C1 segment of cervical spinal cord (tissue), 14 donors: ENCODE measurements at regions not wholly inside any gene's neighbourhood (a gene's known extent, or its start where the extent isn't known, plus 50 kb on each side); places are given as distances from the start of the nearest gene placed in this dataset.
"Not testable (repeated sequence)": the region's sequence is repeated elsewhere in the genome, so short reads cannot be mapped to it uniquely, and the experiment has no call there.

ENCODE experiments used
- DNase-seq, 14 donors: peaks; one replicate each; lab custom pipeline; 2025; lab: John Stamatoyannopoulos, UW

DNA sequence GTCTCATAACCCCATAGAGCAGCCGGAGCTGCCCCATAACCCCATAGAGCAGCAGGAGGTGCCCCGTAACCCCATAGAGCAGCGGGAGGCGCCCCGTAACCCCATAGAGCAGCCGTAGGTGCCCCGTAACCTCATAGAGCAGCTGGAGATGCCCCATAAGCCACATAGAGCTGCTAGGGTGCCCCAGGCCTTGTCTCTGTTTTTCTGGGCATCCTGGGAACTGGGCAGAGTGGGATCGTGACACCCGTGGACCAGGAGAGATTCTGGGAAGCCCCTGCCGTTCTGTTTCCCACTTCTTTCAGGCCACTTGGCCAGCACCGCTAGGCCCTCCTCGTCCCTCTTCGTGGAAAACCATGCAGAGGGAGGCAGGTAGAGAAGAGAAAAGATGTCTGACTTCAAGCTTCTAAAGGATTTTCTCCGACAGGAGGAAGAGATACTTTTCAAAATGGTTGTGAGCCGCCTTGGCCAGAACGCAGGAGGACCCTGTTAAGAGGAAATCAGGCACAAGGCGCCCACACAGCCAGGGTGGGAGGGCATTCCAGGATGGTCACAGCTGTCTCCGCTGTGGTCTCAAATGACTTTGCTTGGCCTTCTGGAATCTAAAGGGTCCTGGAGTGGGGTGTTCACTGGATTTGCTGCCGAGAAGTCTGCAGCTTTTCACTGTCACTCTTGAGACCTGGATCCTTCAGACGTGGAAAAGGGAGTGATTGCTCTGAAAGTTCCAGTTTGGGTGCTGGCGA lies 171.8 kb downstream of the NPIPB11 start:
- not testable (repeated sequence) for DNase-seq

DNA sequence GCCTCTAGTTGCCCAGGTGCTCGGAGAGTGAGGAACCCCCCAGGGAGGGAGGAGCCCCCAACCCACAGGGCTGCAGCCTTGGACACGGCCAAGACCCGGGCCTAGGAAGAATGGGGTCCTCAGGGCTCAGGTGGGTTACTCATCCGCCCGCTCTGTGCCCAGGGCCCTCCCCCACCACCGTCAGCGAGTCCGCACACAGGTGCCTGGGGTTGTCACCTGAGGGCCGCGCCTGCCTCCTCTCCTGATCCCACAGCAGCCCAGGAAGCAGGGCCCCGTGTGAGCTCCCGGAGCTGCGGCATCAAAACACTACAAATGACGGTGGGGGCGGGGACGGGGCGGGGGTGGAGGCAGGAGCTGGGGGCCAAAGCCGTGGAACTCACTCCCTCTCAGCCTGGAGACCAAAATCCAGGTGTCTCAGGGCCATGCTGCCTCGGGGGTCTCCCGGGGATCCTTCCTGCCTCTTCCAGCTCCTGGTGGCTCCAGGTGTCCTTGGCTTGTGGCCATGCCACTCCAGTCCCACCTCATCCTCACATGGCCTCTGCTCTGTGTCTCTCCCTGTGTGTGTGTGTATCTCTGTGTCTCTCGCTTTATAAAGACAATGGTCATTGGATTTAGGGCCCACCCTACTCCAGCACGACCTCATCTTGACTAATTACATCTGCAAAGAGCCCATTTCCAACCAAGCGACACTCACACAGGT lies 172.7 kb downstream of the NPIPB11 start:
- DNase-seq, result not testable (repeated sequence)

DNA sequence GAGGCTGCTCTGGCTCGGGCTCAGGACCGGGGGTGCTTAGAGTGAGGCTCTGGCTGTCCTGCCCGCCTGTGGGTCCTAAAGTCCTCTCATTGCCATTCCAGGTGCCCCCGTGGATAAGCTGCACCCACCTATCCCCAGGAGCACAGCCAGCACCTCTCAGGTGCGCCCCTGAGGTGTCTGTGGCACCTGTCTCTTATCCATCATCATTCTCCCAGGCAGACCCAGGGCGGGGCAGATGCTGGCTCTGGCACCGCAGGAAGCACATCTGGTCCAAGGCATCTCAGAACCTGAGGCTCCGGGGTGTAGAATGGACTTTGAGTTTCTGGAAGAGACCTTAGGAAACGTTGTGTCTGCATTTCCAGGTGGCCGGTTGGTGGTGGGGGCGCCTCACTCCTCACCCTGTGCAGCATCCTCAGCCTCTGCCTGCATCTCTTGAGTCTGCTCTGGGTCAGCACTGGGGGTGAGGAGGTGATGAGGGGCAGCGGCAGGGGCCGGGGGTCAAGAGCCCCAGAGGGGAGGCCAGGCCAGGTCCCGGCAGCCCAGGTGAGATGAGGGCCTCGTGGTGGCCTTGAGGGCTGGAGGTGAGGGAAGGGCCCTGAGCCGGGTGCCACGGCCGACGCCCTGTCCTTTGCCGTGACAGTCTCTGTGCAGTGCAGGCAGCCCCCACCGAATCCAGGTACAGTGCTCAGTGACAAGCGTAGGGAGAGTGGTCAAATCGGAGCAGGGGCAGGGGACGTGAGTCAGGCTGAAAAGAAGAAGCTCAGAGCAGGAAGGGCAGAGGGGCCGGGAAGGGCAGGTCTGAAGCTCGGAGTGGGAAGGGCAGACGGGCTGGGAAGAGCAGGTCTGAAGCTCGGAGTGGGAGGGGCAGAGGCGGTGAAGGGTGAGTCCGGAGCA lies 173.5 kb downstream of the NPIPB11 start:
- DNase-seq, result no peak

DNA sequence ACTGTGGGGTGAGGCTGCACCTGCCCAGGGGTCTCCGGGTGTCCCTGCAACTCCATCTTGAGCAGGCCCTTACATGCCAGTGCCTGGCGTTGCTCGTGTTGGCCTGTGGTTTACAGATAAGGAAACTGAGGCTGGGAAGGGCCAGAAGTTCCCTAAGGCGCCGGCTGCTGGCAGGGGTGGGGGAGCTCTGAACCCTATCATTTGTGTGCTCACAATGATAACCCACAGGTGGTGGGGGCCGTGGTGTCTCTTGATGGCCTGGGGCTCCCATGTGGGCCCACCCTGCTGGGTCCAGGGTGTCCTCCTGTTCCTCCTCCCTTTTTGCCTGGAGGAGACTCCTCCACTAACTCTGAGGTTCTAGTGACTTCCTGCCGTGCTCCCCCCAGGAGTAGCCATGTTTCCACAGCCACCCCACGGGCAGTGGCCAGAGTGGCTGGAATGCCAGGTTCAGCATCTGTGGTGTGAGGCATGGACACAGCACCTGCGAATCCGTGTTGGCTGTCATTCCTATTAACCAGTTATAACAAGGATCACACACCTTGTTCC lies 174.3 kb downstream of the NPIPB11 start:
- DNase-seq, result not testable (repeated sequence)

DNA sequence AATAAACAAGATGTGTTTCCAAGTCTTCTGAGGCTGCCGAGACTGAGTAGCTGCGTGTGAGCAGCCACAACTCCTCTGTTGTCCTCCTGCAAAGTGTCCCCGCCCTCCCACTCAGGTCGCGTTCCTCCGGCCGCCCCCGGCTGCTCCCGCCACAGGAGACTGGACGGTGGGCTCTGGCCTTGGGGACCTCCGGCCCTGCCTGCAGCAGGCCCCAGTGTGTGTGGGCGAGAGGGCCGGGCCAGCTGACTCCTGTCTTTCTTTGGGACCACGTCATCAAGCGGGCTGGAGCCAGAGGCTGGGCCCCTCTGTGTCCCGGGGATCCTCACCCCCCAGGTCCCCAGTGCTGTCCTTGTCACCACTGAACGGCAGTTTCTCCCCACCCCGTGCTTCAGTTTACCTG lies 175.3 kb downstream of the NPIPB11 start:
- DNase-seq, result no peak

DNA sequence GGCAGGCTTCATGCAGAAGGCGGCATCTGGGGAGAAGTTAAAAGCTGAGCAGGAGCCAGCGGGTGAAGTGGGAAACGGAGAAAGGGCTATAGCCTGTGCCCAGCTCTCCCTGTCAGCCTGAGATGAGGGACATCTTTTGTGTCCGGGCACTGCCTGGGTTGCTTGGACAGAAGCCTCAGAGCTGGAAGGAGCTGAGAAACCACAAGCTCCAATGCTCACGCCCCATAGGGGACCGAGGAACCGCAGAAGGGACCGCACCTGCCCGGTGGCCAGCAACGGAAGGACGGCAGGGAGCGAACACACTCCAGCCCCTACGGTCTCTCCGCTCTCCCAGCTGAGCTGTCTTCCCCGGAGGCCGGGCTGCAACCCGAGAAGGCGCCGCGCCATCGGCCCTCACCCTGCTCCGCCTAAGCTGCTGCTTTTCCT lies 175.8 kb downstream of the NPIPB11 start:
- no peak for DNase-seq

DNA sequence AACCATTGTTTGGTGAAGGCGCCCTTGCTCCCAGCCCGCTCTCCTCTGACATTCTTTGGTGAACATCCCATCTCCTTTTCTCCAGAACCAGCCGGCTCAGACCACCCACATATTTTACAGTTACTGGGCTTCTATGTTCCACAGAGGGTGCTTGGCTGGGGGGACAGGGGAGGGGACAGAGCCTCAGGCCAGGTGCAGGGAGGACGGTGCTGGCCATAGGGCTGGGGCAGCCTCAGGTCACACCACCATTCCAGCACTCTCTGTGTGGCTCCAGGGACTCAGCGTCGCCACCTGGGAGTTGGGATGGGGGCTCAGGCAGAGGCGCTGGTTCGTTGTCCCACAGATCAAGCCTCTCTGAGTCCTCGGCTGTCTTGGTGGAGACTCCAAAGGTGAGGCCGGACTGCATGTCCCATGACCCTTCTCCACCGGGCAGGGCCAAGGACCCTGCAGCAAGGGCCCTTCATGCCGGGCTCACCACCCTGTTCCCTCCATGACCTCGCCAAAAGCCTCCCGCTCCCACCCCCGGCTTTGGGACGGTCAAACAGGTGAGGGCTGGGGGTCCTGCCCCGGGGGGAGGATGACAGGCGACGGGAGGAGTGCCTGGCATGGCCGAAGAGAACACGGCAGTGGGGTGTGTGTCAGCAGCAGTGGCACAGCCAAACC lies 176.4 kb downstream of the NPIPB11 start:
- not testable (repeated sequence) for DNase-seq

DNA sequence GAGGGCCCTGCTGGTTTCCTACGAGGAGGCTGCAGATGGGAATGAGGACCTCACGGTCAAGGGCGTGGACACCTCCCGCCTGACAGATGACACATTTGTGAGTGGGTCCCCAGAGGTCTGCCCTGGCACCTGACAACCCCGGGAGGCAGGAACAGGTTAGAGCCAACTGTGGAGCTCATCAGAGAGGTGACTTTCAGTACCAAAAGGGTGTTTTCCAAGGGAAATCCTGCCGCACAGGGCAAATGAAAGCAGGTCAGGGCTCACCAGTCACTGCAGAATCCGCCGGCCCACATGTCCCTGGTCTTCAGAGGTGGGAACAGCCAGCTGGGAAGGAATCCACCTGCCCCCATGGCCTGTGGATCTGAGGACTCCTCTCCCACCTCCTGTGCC lies 176.9 kb downstream of the NPIPB11 start:
- not testable (repeated sequence) for DNase-seq

DNA sequence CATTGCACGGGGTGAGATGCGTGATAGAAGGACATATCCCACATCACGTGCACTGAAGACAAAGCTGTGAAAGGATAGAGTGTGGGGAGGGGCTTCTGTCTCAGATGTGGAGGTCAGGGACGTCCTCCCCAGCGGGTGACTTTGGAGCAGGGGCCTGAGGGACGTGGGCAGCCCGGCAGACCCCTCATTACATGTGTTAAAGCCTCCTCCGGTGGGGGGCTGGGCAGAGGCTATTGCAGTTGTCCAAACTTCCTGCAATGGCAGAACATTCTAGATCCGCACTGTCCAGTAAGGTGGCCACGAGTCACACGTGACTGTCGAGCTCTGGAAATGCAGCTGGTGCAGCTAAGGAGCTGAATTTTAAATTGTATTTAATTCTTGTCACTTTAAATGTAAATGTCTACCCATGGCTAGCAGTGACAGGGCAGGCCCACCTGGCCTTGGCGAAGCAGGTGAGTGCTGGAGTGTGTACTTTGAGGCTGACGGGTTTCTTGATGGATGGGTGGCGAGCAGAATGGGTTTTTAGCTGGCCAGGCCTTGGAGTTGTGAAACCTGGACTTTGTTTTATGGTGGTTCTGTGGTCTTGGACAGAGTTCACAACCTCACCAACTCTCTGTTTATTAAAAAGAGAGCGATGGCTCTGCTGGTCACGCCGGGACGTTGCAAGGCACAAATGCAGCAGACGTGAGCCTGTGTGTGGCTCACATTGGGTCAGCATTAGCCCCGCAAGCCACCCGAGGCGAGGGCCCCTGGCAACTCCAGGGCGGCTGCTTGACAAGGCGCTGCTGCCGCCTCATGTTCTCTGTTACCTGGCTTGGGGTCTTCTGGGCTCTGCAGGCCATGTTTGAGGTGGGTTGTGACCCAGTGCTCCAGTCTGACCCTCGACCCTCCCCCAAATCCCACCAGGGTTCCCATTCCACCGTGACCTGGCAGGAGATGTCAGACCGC lies 177.6 kb downstream of the NPIPB11 start:
- DNase-seq, result not testable (repeated sequence)

DNA sequence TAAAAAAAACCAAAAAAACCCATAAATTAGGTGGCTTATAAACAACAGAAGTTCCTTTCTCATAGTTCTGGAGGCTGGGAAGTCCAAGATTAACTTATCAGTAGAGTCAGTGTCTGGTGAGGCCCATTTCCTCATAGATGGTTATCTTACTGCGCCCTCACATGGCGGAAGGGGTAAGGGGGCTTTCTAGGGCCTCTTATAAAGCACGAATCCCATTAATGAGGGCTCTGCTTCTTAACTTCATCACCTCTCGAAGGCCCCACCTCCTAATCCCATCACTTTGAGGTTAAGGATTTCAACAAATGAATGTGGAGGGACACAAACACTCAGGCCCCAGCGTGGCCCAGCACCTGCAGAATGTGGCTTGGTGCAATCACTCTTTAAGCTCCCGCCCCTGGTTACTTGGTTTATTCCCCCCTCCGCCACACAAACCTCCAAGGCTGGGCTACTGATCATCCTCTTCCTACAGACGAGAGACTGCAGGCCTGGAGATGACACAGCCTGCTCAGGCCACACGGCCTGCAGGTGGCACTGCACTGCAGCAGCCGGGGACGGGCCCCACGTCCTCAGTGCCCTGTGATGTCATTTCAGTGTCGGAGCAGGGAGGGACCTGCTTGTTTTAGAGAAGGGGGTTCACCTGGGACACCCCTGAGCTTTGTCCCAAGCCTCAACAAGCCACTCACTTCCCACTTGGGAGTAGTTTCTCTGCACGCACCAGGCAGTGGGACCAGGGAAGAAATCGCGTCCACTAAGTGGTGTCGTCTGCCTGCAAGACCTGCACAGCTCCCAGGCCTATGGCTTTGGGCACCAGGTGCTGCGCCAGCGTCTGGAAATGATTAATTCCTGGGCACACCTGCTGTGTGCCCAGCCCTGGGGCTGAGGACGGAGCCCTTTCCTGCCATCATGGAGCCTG lies 178.5 kb downstream of the NPIPB11 start:
- DNase-seq, result peak in 6 of 14 donors; percentile 3 to 56 (median 26)

DNA sequence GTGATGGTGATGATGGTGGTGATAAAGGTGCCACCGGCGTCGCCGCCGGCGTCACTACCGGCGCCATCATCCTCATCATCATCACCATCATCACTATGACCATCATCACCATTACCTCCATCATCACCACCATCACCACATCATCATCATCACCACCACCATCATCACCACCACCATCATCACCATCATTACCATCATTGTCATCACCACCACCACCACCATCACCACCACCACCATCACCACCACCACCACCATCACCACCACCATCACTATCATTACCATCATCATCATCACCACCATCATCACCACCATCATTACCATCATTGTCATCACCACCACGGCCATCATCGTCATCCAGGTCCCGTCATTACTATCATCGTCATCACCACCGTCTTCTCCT lies 179.7 kb downstream of the NPIPB11 start:
- no peak for DNase-seq

DNA sequence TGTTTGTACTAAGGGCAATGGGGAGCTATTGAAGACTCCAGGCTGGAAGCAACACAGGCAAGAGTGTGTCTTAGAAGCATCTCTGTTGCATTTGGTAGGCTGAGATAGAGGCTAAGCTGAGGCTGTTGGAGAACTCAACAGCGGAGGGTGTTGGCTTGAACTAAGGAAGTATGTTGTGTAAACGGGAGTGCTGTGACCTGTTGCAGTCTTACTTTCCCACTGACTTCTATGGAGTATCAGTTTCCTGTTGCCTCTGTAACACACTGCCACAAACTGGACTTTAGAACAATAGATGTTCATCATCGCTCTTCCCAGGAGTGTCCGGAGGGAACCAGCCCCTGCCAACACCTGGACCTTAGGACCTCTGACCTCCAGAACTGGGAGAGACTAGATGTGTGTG lies 181.8 kb downstream of the NPIPB11 start:
- DNase-seq, result not testable (repeated sequence)

DNA sequence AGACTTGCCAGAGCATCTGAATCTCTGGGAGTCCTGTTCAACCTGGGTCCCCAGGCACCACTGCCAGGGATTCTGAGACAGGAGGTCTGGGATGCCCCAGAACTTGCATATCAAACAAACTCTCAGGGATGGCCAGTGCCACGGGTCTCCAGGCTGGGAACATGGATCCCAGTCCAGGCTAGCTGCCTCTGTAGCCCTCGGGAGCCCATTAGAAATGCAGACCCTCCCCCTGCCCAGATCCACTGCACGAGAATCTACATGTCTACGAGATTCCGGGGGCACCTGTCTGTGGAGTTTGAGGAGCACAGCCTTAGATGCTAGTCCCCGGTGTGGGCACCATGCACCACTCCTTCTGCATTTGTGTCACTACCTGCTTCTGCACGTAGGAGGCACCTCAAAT lies 183.9 kb downstream of the NPIPB11 start:
- DNase-seq, result not testable (repeated sequence)

DNA sequence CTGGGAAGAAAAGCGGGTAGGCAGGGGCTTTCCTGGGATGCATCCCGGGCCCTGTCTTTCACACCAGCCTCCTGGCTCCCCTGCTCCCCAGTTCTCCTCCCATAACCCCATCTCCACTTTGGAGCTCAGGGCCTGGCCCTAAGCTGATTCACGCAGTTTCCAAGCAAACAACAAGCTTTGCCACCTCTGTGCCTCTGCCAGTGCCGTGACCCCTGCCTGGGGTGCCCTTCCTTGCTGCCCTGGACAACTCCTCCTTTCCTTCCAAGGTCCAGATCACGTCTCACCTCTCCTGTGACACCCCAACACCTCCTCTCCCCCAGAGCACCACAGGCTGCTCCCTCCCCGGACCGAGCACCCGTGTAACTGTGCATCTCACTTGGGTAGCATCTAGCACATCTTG lies 184.5 kb downstream of the NPIPB11 start:
- DNase-seq, result not testable (repeated sequence)

DNA sequence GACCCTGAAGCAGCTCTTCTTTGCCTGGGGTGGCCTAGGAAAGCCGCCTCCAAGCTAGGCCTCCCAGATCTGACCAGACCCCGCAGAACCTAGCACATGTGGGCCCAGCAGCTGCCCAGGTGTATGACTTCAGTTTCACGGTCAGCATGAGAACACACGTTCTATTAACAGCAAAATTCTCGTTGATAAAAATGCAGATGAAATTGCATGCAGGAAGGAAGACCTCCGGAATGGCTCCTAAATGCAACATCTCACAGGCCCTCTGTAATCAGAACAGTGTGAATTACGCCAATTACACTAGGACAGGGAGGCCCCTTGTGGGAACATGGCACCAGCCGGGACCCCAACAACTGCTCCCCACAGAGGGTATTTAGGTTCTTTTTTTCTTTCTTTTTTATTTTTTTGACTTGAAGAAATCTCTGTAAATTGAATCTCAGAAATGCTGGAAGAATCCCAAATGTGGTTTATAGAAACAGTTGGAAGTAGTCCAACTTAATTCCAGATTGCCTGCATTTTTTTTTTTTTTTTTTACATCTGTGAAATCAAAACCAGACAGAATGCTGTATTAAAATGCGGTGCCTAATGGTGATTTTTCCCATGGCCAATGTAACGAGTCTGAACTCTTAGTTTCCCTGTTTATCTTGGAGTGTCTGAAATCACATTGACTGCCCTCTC lies 185.1 kb downstream of the NPIPB11 start:
- DNase-seq, result not testable (repeated sequence)

DNA sequence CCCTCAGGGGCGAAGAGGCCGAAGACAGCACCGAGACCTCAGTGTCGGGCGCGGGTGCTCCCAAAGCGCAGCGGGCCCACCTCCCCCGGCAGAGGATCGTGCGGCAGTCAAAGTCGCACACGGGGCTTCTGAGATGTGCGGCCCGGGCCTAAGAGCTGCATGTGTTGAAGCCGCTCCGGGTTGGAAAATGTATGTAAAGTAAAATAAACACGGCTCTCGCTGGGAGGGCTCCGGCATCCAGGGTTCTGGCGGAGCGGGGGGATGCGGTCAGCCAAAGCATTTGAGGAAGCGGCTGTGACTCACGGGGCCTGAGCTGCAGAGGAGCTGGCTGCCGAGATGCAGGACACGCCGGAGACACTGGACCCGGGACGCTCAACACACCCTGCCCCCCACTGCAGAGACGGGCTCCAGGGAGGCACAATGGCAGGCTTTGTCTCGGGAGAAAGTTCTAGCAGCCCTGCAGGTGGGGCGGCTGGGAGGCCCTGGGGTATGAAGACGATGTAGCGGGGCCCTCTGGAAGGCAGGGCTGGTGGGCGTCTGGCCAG lies 185.8 kb downstream of the NPIPB11 start:
- DNase-seq, result peak in 1 of 14 donors; percentile 25

DNA sequence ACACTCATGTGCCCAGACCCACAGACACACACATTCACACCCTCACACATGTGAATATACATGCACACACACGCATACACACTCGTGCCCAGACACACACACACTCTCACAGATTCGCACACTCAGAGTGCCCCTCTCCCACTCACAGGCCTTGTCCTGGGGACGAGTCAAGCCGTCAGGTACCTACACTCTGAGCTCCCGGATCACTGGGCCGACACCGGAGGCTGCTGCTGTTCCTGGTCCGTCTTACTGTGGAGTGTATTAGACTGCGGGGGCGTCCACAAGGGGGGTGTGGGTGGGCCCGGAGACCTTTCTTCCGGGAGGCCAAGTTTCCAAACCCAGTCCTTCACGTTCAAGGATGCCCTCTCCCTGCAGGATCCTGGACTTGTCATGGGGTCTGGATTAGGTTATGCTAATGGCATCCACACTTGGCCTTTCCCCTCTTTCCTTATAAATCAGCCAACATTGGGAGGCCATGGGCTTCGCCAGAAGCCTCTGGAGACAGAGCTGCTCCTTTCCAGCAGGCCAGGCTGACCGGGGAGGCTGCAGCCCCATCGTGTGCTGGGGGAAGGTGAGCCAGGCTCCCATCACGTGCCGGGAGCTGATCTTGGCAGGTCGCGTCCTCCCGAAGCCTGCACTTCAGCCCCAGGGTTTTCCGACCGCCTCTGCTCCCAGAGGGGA lies 186.4 kb downstream of the NPIPB11 start:
- DNase-seq, result not testable (repeated sequence)
